Endothelial cell of umbilical vein (primary cell): ENCODE measurements at regions not wholly inside any gene's neighbourhood (a gene's known extent, or its start where the extent isn't known, plus 50 kb on each side); places are given as distances from the start of the nearest gene placed in this dataset.

Experiments
- BruUV-seq: library from RNA; stranded (reverse); fragments of 400-500 nt; replicated peaks from 2 replicates; lab custom pipeline; 2021; lab: Mats Ljungman, UMichigan
- CTCF ChIA-PET: fragments of 300-600, 350-600 bp; sonication (Branson Sonifier 250); formaldehyde crosslinking; loops from one replicate; lab custom pipeline; 2021; ENCODE audit warnings: antibody characterized with exemption, inconsistent platforms; lab: Charles Lee
- POLR2A ChIA-PET: fragments of 300-600, 350-600 bp; sonication (Branson Sonifier 250); formaldehyde crosslinking; loops from one replicate; lab custom pipeline; 2021; ENCODE audit warnings: antibody characterized with exemption, inconsistent platforms; lab: Charles Lee
- DNase-seq: peaks from one replicate; pipeline ENCODE4 v3.0.0-alpha.2; 2011; ENCODE audit warnings: low read depth, low spot score
- FAIRE-seq: peaks from 2 replicates; lab custom pipeline; 2011; peaks lifted over from hg19 to GRCh38; lab: Jason Lieb, UNC
- H2AFZ ChIP-seq: 2 replicates; pipeline ENCODE4 v1.6.0; 2012; ENCODE audit warnings: low read depth, low read length, control low read depth, inconsistent platforms
- H3K27ac ChIP-seq: 2 replicates; pipeline ENCODE4 v1.5.1; 2011; ENCODE audit warnings: low read depth, mild to moderate bottlenecking, control low read depth, low read length, moderate library complexity; ENCODE audit not compliant: insufficient read depth
- H3K27me3 ChIP-seq, 2 experiments: 2 replicates each; pipeline versions ENCODE4 v1.6.0 to v1.6.1; 2011; ENCODE audit warnings: low read length in 2 of 2, mixed read lengths in 1 of 2; ENCODE audit not compliant: control insufficient read depth in 2 of 2, insufficient read depth in 2 of 2
- H3K36me3 ChIP-seq, 2 experiments: 2 replicates in 1 of 2; 3 replicates in 1 of 2; pipeline ENCODE4 v1.5.1; 2011; ENCODE audit warnings: low read length in 2 of 2, mild to moderate bottlenecking in 1 of 2, moderate library complexity in 1 of 2; ENCODE audit not compliant: control insufficient read depth in 2 of 2, insufficient read depth in 2 of 2; ENCODE audit errors: extremely low read depth in 1 of 2
- H3K4me1 ChIP-seq: 3 replicates; pipeline ENCODE4 v1.5.1; 2011; ENCODE audit warnings: mild to moderate bottlenecking, low read length; ENCODE audit not compliant: control insufficient read depth, insufficient read depth; ENCODE audit errors: extremely low read depth
- H3K4me2 ChIP-seq: 2 replicates; pipeline ENCODE4 v1.6.1; 2011; ENCODE audit warnings: low read length, control low read depth, mixed read lengths; ENCODE audit not compliant: insufficient read depth
- H3K4me3 ChIP-seq, 3 experiments: fragments of 200-600 bp in 1 of 3; sonication (generic), shearing (Covaris generic) in 1 of 3; replicated peaks in 1 of 3; 2 replicates each; pipeline ENCODE4 v1.5.1; 2011 to 2016; ENCODE audit warnings: control low read depth in 3 of 3, low read length in 3 of 3, mild to moderate bottlenecking in 2 of 3, inconsistent platforms in 1 of 3, low read depth in 1 of 3, moderate library complexity in 1 of 3; ENCODE audit not compliant: insufficient read depth in 1 of 3
- H3K79me2 ChIP-seq: 2 replicates; pipeline ENCODE4 v1.6.0; 2012; ENCODE audit warnings: low read length, inconsistent platforms; ENCODE audit not compliant: control insufficient read depth, insufficient read depth
- H3K9ac ChIP-seq: replicated peaks from 2 replicates; pipeline ENCODE3; 2011; ENCODE audit warnings: low read length, control low read depth; ENCODE audit not compliant: insufficient read depth; ENCODE audit errors: extremely low read depth
- H3K9me1 ChIP-seq: replicated peaks from 3 replicates; pipeline ENCODE4 v1.6.0; 2011; ENCODE audit warnings: mild to moderate bottlenecking, low read length; ENCODE audit not compliant: control insufficient read depth, insufficient read depth; ENCODE audit errors: extremely low read depth
- H3K9me3 ChIP-seq: replicated peaks from 2 replicates; pipeline ENCODE4 v1.5.1; 2012; ENCODE audit warnings: low read length, inconsistent platforms; ENCODE audit not compliant: control insufficient read depth, insufficient read depth
- H4K20me1 ChIP-seq: replicated peaks from 2 replicates; pipeline ENCODE3; 2011; ENCODE audit warnings: mild to moderate bottlenecking, low read length; ENCODE audit not compliant: control insufficient read depth, insufficient read depth; ENCODE audit errors: extremely low read depth
- EZH2 ChIP-seq: IDR thresholded peaks from 2 replicates; pipeline ENCODE4 v1.6.1; 2012; ENCODE audit warnings: borderline replicate concordance, low read depth, mild to moderate bottlenecking, moderate library complexity, low read length, inconsistent platforms; ENCODE audit not compliant: severe bottlenecking
- FOS ChIP-seq: IDR thresholded peaks from 2 replicates; pipeline ENCODE4 v1.6.1; 2011; ENCODE audit warnings: mild to moderate bottlenecking, low read length, moderate library complexity, borderline replicate concordance; ENCODE audit not compliant: insufficient read depth
- GATA2 ChIP-seq: IDR thresholded peaks from 2 replicates; pipeline ENCODE4 v1.7.0; 2011; ENCODE audit warnings: low read depth, mild to moderate bottlenecking, moderate library complexity, mixed read lengths, low read length; ENCODE audit not compliant: insufficient read length, insufficient read depth
- JUN ChIP-seq: IDR thresholded peaks from 2 replicates; pipeline ENCODE4 v1.6.1; 2011; ENCODE audit warnings: borderline replicate concordance, low read depth; ENCODE audit not compliant: insufficient read length, insufficient read depth
- MYC ChIP-seq: IDR thresholded peaks from one replicate; pipeline ENCODE4 v1.6.1; 2011; ENCODE audit warnings: mild to moderate bottlenecking, low read depth, low read length
- POLR2A ChIP-seq: IDR thresholded peaks from 2 replicates; pipeline ENCODE4 v1.6.1; 2012; ENCODE audit warnings: low read depth, mild to moderate bottlenecking, control low read depth, low read length
- POLR2AphosphoS5 ChIP-seq: IDR thresholded peaks from 2 replicates; pipeline ENCODE4 v1.6.1; 2012; ENCODE audit warnings: low read depth, mild to moderate bottlenecking, control low read depth, low read length, moderate library complexity; ENCODE audit not compliant: insufficient read depth
- dilution Hi-C: fragments of 300-500 bp; cut with MboI; formaldehyde crosslinking; loops from one replicate; pipeline ENCODE4 v1.15.0; 2019; ENCODE audit warnings: low sequenced_read_pairs; ENCODE audit not compliant: extremely low pct_ligation_motif_present
- intact Hi-C: fragments of 100-400 bp; cut with micrococcal nuclease; formaldehyde crosslinking; loops from one replicate; pipeline ENCODE4 v1.10.0; 2022
- TF ChIP-seq, protein P1 (sequence below), 2 donors: IDR thresholded peaks; 1 replicate in 1 of 2; 2 replicates in 1 of 2; pipeline ENCODE4 v1.5.1; 2011; ENCODE audit warnings: low read length in 2 of 2, mild to moderate bottlenecking in 2 of 2, moderate library complexity in 2 of 2, control low read depth in 1 of 2, inconsistent platforms in 1 of 2, low read depth in 1 of 2; ENCODE audit not compliant: insufficient read depth in 1 of 2; ENCODE audit errors: extremely low read depth in 1 of 2
- TF ChIP-seq, protein P2 (sequence below): IDR thresholded peaks from 2 replicates; pipeline ENCODE4 v1.6.1; 2011; ENCODE audit not compliant: insufficient read depth, insufficient read length

DNA sequence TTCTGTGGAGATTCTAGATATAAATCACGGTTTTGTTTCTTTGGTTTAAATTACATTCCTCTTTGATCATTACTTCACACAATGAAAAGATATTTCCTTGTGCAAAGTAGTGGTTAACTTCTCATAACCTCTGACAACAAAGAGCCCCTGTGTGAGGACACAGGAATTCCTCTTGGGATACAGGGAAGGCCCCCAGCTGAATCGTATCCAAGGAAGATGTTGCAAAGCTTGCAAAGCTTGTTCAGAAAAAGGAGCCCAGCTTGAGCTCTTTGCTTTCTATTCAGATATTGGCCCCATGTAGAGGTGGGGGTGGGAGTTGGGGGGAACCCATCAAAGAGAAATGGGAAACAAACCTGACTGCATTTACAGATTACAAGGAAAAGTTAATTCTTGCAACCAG, 145.7 kb downstream of the RELL1 start:
- FAIRE-seq, result no peak
- intact Hi-C loops, result no loop called here
- dilution Hi-C loops, result no loop called here

More for the DNA sequence above, 145.7 kb downstream of the RELL1 start:
- no peaks in the 10 kb centered on the region for H4K20me1 ChIP-seq
- no peaks in the 10 kb centered on the region for H3K36me3 ChIP-seq
- H3K27ac ChIP-seq, result no peak overlapping the region
- no peaks in the 10 kb centered on the region for H3K27me3 ChIP-seq
- POLR2A ChIA-PET, result no interaction called here
- no peak overlapping the region for H3K4me2 ChIP-seq
- H3K9me3 ChIP-seq, result no peaks in the 10 kb centered on the region
- no peak overlapping the region for H3K9ac ChIP-seq
- no peaks in the 10 kb centered on the region for H3K79me2 ChIP-seq
- no TSS peak for BruUV-seq
- no peaks in the 10 kb centered on the region for H3K9me1 ChIP-seq
- CTCF ChIA-PET, result interaction anchor here (1.0 kb wide), 1 partner anchor 14 kb away, joined by 3 read pairs; no protein-coding TSS in a partner anchor
- H3K4me1 ChIP-seq, result no peaks in the 10 kb centered on the region
- H2AFZ ChIP-seq, result no peak overlapping the region
- DNase-seq, result no peak
- TF ChIP-seq JUN, result no peak
- TF ChIP-seq, protein P1, sequence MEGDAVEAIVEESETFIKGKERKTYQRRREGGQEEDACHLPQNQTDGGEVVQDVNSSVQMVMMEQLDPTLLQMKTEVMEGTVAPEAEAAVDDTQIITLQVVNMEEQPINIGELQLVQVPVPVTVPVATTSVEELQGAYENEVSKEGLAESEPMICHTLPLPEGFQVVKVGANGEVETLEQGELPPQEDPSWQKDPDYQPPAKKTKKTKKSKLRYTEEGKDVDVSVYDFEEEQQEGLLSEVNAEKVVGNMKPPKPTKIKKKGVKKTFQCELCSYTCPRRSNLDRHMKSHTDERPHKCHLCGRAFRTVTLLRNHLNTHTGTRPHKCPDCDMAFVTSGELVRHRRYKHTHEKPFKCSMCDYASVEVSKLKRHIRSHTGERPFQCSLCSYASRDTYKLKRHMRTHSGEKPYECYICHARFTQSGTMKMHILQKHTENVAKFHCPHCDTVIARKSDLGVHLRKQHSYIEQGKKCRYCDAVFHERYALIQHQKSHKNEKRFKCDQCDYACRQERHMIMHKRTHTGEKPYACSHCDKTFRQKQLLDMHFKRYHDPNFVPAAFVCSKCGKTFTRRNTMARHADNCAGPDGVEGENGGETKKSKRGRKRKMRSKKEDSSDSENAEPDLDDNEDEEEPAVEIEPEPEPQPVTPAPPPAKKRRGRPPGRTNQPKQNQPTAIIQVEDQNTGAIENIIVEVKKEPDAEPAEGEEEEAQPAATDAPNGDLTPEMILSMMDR (IDR thresholded peaks at IDR 0.05; ENCODE audit: extremely low read depth in 1 of 2, insufficient read depth in 1 of 2, low read depth in 1 of 2, low read length in 2 of 2), result no peak
- no peak for TF ChIP-seq EZH2
- TF ChIP-seq POLR2AphosphoS5, result no peak
- TF ChIP-seq, protein P2, sequence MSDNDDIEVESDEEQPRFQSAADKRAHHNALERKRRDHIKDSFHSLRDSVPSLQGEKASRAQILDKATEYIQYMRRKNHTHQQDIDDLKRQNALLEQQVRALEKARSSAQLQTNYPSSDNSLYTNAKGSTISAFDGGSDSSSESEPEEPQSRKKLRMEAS, result no peak
- no peak for TF ChIP-seq GATA2
- TF ChIP-seq MYC, result no peak
- TF ChIP-seq FOS, result no peak
- TF ChIP-seq POLR2A, result no peak
- no peak overlapping the region for H3K4me3 ChIP-seq
